ENCODE measurements at regions not wholly inside any gene's neighbourhood (a gene's known extent, or its start where the extent isn't known, plus 50 kb on each side); places are given as distances from the start of the nearest gene placed in this dataset.
"Not testable (repeated sequence)": the region's sequence is repeated elsewhere in the genome, so short reads cannot be mapped to it uniquely, and the experiment has no call there.

- not testable (repeated sequence) for DNase-seq
Measured at GRCh38 chr15:30688684-30689083, 62.8 kb downstream of the ARHGAP11B start.

DNA sequence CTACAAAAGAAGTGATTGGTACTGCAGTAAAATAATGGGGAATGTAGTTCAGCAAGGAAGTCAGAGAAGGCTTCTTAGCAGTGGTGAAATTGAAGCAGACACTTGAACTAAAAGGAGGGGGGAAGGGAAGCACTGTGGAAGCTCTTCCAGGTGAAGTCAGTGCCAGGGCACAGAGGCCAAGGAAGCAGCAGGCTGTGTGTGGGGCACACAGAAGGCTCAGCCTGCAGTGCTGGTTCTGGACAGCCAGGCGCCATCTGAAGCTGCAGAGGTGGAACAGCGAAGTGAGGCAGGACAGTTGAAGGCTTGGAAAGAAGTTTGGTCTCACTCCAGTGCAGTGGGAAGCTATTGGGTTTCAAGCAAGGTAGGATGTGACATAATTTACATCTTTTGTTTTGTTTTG is 64.2 kb downstream of the ARHGAP11B start:
- DNase-seq = not testable (repeated sequence)

DNA sequence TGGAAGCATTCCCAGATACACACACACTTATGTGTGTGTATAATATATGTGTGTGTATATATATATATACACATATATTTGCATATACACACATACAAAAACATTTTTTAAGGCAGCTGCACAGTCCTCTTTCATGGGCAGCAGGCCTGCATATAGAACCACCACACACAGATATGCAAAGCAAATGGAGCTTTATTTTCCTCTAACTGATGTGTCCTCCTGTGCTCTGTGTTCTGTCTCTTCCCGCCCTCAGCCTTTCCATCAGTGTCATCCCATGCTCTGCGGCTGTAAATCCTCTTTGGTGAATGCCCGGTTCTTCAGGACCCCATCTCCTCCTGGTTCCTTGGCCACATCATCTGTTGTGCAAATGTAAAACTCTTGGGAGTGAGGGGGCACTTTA is 69.9 kb downstream of the ARHGAP11B start:
- DNase-seq = not testable (repeated sequence)

- DNase-seq = not testable (repeated sequence)
Measured at GRCh38 chr15:30696439-30697314, 70.7 kb downstream of the ARHGAP11B start.

- DNase-seq = not testable (repeated sequence)
Measured at GRCh38 chr15:30697315-30697685, 71.4 kb downstream of the ARHGAP11B start.

DNA sequence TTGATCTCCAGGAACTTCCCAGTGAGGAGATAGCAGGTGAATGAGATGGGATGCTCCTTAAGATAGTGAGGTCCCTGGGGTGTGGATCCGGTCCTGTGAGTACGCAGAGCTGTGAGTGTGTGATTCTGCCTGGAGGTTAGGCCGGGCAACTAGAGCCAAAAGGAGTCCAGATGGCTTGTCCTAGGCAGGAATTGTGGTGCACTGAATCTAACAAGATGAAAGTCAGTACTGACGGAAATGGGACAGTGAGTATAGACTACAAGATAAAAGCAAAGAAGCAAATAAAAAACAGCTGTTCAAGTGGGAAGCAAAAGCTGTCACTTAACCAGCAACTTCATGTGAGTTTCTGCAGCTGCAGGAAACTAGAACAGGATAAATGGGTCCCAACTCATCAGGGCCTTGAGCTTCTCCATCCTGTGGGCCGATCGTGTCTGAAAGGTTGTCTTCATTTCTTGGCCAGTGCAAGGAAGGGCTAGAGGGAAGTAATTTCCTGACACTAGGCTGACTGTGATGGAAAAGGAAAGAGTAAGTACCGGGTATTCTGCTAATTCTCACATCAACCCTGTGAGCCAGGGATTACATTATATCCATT is 74.2 kb downstream of the ARHGAP11B start:
- not testable (repeated sequence) for DNase-seq

DNA sequence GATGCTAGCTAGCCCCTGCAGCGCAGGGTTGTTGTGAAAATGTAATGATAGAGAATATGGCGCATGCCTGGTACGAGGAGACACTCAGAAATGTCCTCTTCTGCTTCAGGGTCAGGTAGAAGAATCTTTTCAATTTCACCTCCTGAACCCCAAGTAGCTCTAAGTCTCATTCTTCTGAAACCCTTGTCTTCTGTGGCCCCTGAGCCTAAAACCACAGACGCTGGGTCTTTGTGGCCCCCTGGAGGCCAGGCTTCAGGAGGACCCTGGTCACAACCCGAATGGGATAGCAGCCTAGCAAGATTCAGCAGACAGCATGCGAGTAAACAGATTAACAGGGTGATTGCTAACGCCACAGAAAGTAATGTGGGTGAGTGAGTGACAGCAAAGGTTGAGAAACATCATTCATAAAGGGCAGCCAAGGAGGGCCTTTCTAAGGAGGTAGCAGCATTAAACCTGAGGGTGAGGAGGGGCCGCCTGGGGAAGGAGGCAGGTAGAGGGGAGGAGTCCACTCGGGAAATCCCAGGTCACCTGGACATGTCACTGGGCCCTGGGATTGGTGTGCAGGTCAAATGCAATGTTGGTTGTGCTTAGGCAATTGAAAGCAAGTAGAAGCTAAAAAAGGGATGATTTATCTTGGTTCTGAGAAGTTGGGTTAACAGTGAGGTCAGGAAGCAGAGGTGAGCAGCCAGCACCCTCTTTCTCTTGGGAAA is 82.2 kb downstream of the ARHGAP11B start:
- not testable (repeated sequence) for DNase-seq

- not testable (repeated sequence) for DNase-seq
Measured at GRCh38 chr15:30708809-30709208, 82.9 kb downstream of the ARHGAP11B start.

GRCh38 chr15:30718038-30718643 is 92.2 kb downstream of the ARHGAP11B start:
- not testable (repeated sequence) for DNase-seq

GRCh38 chr15:30719363-30719762 is 93.4 kb downstream of the ARHGAP11B start:
- peak; percentile 20 for DNase-seq

DNA sequence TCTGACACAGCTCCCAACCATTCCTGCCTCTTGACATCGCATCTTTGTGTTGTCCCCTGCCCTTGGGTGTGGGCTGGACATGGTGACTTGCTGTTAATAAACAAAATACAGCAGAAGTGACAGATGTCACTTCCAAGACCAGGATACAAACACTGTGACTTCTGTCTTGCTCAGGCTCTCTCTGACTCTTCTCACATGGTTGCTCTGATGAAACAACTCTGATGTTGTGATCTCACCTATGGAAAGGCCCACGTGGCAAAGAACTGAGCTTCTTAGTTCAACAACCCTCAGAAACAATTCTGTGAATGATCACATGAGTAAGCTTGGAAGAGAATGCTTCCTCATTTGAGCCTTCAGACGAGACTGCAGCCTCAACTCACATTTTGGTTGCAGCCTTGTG is 94.9 kb downstream of the ARHGAP11B start:
- DNase-seq = not testable (repeated sequence)

- DNase-seq = not testable (repeated sequence)
Measured at GRCh38 chr15:30721529-30721928, 95.6 kb downstream of the ARHGAP11B start.

- DNase-seq = not testable (repeated sequence)
Measured at GRCh38 chr15:30723540-30724175, 97.7 kb downstream of the ARHGAP11B start.

- DNase-seq = not testable (repeated sequence)
Measured at GRCh38 chr15:30729880-30730590, 104.1 kb downstream of the ARHGAP11B start.

- DNase-seq = not testable (repeated sequence)
Measured at GRCh38 chr15:30730633-30731032, 104.7 kb downstream of the ARHGAP11B start.

- DNase-seq = not testable (repeated sequence)
Measured at GRCh38 chr15:30732100-30732499, 106.2 kb downstream of the ARHGAP11B start.

GRCh38 chr15:30735884-30736564 is 110.1 kb downstream of the ARHGAP11B start:
- not testable (repeated sequence) for DNase-seq

DNA sequence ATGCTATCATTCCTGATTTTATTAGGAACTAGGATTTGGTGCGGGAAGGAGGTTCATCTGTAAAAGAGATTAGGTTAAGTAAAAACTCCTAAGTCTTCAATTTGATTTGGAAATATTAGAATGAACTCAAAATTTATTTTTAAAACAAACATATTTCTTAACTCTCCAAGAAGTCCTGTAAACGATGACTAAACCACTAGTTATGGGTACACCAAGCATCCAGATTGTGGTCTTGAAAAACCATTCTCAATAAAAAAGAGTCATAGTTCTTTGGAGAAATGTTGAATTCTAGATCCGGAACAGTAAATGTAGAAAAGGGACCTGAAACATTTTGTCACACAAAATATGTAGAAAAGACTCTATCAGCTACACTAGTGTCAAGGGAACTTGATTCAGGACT is 116.9 kb downstream of the ARHGAP11B start:
- not testable (repeated sequence) for DNase-seq

GRCh38 chr15:30749048-30749447 is 123.1 kb downstream of the ARHGAP11B start:
- not testable (repeated sequence) for DNase-seq

GRCh38 chr15:30755036-30755687 is 129.2 kb downstream of the ARHGAP11B start:
- DNase-seq = not testable (repeated sequence)

- not testable (repeated sequence) for DNase-seq
Measured at GRCh38 chr15:30760633-30761032, 134.7 kb downstream of the ARHGAP11B start.

Measured in COR-L47 (cell line).